HG03196 (cell line): ENCODE measurements at regions not wholly inside any gene's neighbourhood (a gene's known extent, or its start where the extent isn't known, plus 50 kb on each side); places are given as distances from the start of the nearest gene placed in this dataset.

Source experiments
- ATAC-seq: cut with Tn5 transposase; IDR thresholded peaks from one replicate; pipeline ENCODE4 v1.9.1; 2021; ENCODE audit not compliant: unreplicated experiment

- ATAC-seq, result no peak
These were observed 298.1 kb upstream of the NECTIN3 start for GRCh38 chr3:110773413-110773954.

- ATAC-seq, result no peak
These were observed 296.9 kb upstream of the NECTIN3 start for GRCh38 chr3:110774496-110775265.

- ATAC-seq, result no peak
These were observed 292.0 kb upstream of the NECTIN3 start for GRCh38 chr3:110779581-110779980.

GRCh38 chr3:110783541-110783940 is 288.1 kb upstream of the NECTIN3 start:
- no peak for ATAC-seq

GRCh38 chr3:110788794-110789193 is 282.8 kb upstream of the NECTIN3 start:
- no peak for ATAC-seq

GRCh38 chr3:110789315-110789714 is 282.3 kb upstream of the NECTIN3 start:
- no peak for ATAC-seq

GRCh38 chr3:110790631-110791030 is 281.0 kb upstream of the NECTIN3 start:
- no peak for ATAC-seq

- no peak for ATAC-seq
These were observed 279.5 kb upstream of the NECTIN3 start for GRCh38 chr3:110791995-110792686.

- ATAC-seq, result no peak
These were observed 278.0 kb upstream of the NECTIN3 start for GRCh38 chr3:110793611-110794010.

- no peak for ATAC-seq
These were observed 276.5 kb upstream of the NECTIN3 start for GRCh38 chr3:110795163-110795562.

GRCh38 chr3:110799271-110799670 is 272.3 kb upstream of the NECTIN3 start:
- ATAC-seq, result no peak

GRCh38 chr3:110804856-110805255 is 266.8 kb upstream of the NECTIN3 start:
- no peak for ATAC-seq

- no peak for ATAC-seq
These were observed 264.7 kb upstream of the NECTIN3 start for GRCh38 chr3:110806924-110807323.

- no peak for ATAC-seq
These were observed 263.0 kb upstream of the NECTIN3 start for GRCh38 chr3:110808630-110809029.

- ATAC-seq, result no peak
These were observed 261.3 kb upstream of the NECTIN3 start for GRCh38 chr3:110810356-110810755.

- no peak for ATAC-seq
These were observed 260.6 kb upstream of the NECTIN3 start for GRCh38 chr3:110811050-110811449.

GRCh38 chr3:110813541-110813940 is 258.1 kb upstream of the NECTIN3 start:
- no peak for ATAC-seq

- peak; percentile 82 for ATAC-seq
These were observed 257.2 kb upstream of the NECTIN3 start for GRCh38 chr3:110814170-110815007.

GRCh38 chr3:110815008-110815583 is 256.5 kb upstream of the NECTIN3 start:
- no peak for ATAC-seq

- ATAC-seq, result peak; percentile 62
These were observed 255.6 kb upstream of the NECTIN3 start for GRCh38 chr3:110816008-110816407.

- no peak for ATAC-seq
These were observed 250.0 kb upstream of the NECTIN3 start for GRCh38 chr3:110821586-110821985.
